Mesothelial cell of epicardium (in vitro differentiated cells): ENCODE measurements at regions not wholly inside any gene's neighbourhood (a gene's known extent, or its start where the extent isn't known, plus 50 kb on each side); places are given as distances from the start of the nearest gene placed in this dataset.

Source experiments
- DNase-seq, 2 experiments: peaks; one replicate each; pipeline ENCODE4 v3.0.0; 2021; ENCODE audit warnings: low spot score in 2 of 2; ENCODE audit not compliant: unreplicated experiment in 2 of 2
- H3K27ac Mint-ChIP-seq: 2 replicates; pipeline ENCODE4 v1.8.0; 2021; ENCODE audit warnings: mixed read lengths
- H3K27me3 Mint-ChIP-seq: 2 replicates; pipeline ENCODE4 v1.8.0; 2021; ENCODE audit warnings: low read depth, mixed read lengths
- H3K36me3 Mint-ChIP-seq: 2 replicates; pipeline ENCODE4 v1.8.0; 2021; ENCODE audit warnings: mixed read lengths
- H3K4me1 Mint-ChIP-seq: 2 replicates; pipeline ENCODE4 v1.8.0; 2021; ENCODE audit warnings: mixed read lengths
- H3K4me3 Mint-ChIP-seq: 2 replicates; pipeline ENCODE4 v1.8.0; 2021; ENCODE audit warnings: mild to moderate bottlenecking, moderate library complexity, mixed read lengths
- H3K9me3 Mint-ChIP-seq: 2 replicates; pipeline ENCODE4 v1.8.0; 2021; ENCODE audit warnings: mixed read lengths
- CTCF ChIP-seq: fragments of 200-600 bp; sonication (generic); IDR thresholded peaks from one replicate; pipeline ENCODE4 v1.5.0; 2021; ENCODE audit warnings: antibody characterized with exemption; ENCODE audit not compliant: unreplicated experiment

DNA sequence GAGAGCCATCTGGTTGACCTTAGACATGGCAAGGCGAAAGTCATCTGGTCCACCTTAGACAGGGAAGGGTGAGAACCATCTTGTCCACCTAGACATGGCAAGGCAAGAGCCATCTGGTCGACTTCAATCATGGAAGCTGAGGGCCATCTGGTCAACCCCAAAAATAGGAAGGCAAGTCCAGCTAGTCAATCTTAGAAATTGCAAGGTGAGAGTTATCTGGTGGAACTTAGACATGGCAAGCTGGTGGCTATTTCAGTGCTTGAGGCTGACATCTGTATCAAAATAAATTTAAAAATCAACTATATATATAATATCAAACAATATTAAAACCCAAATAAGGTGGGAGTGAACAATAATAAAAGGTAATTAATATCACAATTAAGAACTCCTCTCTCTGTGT, 83.9 kb downstream of the ZNF726 start:
- peaks cover 5% of the 10 kb centered on the region for H3K36me3 Mint-ChIP-seq
- H3K27ac Mint-ChIP-seq, result no peak overlapping the region
- H3K27me3 Mint-ChIP-seq, result no peaks in the 10 kb centered on the region
- no peak for TF ChIP-seq CTCF
- no peaks in the 10 kb centered on the region for H3K4me1 Mint-ChIP-seq
- H3K9me3 Mint-ChIP-seq, result peaks cover 76% of the 10 kb centered on the region
- DNase-seq, result no peak
- H3K4me3 Mint-ChIP-seq, result no peak overlapping the region

DNA sequence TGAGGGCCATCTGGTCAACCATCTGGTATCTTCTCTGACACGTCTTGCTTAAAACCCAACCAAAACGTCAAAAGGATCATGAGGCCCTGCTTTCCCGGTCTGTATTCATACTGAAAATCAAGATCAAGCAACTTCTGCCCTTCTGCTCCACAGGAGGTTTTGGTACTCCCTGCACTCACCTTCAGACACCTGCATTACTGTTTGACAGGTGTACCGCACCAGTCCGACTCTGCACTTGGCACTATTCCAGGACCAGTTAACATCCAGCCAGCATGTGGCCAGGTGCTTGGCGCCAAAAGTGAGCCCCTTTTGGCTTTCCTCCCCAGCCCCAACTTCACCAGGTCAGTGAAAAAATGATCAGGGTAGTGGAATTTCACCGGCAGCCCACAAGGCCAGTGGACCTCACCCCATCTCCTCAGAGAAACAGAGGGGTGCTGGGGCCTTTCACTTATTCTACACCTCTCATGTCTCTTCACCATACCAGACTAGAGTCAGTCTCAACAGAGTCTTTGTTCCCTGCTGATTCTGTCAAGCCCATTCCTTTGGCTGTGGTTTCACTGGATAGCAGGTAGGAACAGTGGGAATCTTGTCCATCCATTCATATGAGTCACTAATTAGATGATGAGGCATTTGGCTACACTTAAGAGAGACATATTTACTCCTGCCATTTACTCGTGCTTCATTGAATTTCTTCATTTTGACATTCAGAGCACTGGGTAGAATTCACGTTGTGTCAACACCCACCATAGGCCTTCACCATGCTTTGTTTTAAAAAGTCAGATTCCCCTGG, 85.3 kb downstream of the ZNF726 start:
- H3K27me3 Mint-ChIP-seq, result no peaks in the 10 kb centered on the region
- H3K9me3 Mint-ChIP-seq, result peaks cover 74% of the 10 kb centered on the region
- no peak overlapping the region for H3K4me3 Mint-ChIP-seq

DNA sequence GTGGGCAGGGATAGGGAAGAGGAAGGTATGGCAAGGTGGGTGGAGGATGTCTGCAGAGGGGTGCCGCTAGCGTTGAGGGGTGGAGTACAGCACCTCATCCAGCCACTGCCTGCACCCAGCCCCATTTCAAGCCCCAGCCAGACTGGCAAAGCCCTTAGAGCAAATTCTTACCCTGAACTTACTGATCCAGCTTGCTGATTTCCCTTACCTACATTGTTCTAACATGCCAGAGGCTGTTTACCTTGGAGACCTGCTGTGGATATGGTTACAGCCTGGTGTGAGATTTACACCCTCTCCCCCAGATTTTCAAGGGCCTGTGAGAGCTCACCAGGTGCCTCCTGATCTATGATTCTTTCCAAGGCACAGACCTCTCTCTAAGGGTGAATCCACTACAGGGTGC, 86.0 kb downstream of the ZNF726 start:
- DNase-seq, result no peak
- H3K4me3 Mint-ChIP-seq, result no peak overlapping the region
- no peak for TF ChIP-seq CTCF
- H3K36me3 Mint-ChIP-seq, result peaks cover 5% of the 10 kb centered on the region
- no peaks in the 10 kb centered on the region for H3K4me1 Mint-ChIP-seq
- no peak overlapping the region for H3K27ac Mint-ChIP-seq
- peaks cover 74% of the 10 kb centered on the region for H3K9me3 Mint-ChIP-seq
- no peaks in the 10 kb centered on the region for H3K27me3 Mint-ChIP-seq

More for the DNA sequence above, 85.3 kb downstream of the ZNF726 start:
- H3K36me3 Mint-ChIP-seq, result peaks cover 5% of the 10 kb centered on the region
- H3K27ac Mint-ChIP-seq, result no peak overlapping the region
- no peak for DNase-seq
- no peaks in the 10 kb centered on the region for H3K4me1 Mint-ChIP-seq
- no peak for TF ChIP-seq CTCF

- no peaks in the 10 kb centered on the region for H3K4me1 Mint-ChIP-seq
- TF ChIP-seq CTCF, result no peak
- H3K9me3 Mint-ChIP-seq, result peaks cover 70% of the 10 kb centered on the region
- no peak overlapping the region for H3K4me3 Mint-ChIP-seq
- H3K27ac Mint-ChIP-seq, result no peak overlapping the region
- DNase-seq, result no peak
- H3K36me3 Mint-ChIP-seq, result no peaks in the 10 kb centered on the region
- no peaks in the 10 kb centered on the region for H3K27me3 Mint-ChIP-seq
Measured at GRCh38 chr19:24002256-24002945, 84.6 kb upstream of the ZNF254 start.

- TF ChIP-seq CTCF, result no peak
- Mint-ChIP-seq H3K9me3 (peaks cover 66% of the 10 kb centered on the region), H3K27me3 (no peaks in the 10 kb centered on the region), H3K4me3 (no peak overlapping the region), H3K36me3 (no peaks in the 10 kb centered on the region), H3K4me1 (no peaks in the 10 kb centered on the region), H3K27ac (no peak overlapping the region)
- DNase-seq, result no peak
Measured at GRCh38 chr19:24003537-24003936, 83.5 kb upstream of the ZNF254 start.
